GM19025 (cell line): ENCODE measurements at regions not wholly inside any gene's neighbourhood (a gene's known extent, or its start where the extent isn't known, plus 50 kb on each side); places are given as distances from the start of the nearest gene placed in this dataset.
"Not testable (repeated sequence)": the region's sequence is repeated elsewhere in the genome, so short reads cannot be mapped to it uniquely, and the experiment has no call there.

Source experiments
- ATAC-seq: cut with Tn5 transposase; IDR thresholded peaks from one replicate; pipeline ENCODE4 v1.9.1; 2021; ENCODE audit warnings: mild to moderate bottlenecking, low read depth, moderate library complexity; ENCODE audit not compliant: unreplicated experiment

- no peak for ATAC-seq
Measured at GRCh38 chr2:54040250-54040649, 69.5 kb upstream of the PSME4 start.

GRCh38 chr2:54038835-54039234 lies 68.0 kb upstream of the PSME4 start:
- ATAC-seq = no peak

- not testable (repeated sequence) for ATAC-seq
Measured at GRCh38 chr2:54031288-54031687, 60.5 kb upstream of the PSME4 start.

GRCh38 chr2:54030806-54031205 lies 60.0 kb upstream of the PSME4 start:
- ATAC-seq = no peak

- ATAC-seq = no peak
Measured at GRCh38 chr2:54030396-54030741, 59.6 kb upstream of the PSME4 start.

- no peak for ATAC-seq
Measured at GRCh38 chr2:54029721-54030395, 59.1 kb upstream of the PSME4 start.

GRCh38 chr2:54025463-54026075 lies 54.8 kb upstream of the PSME4 start:
- ATAC-seq = not testable (repeated sequence)

- no peak for ATAC-seq
Measured at GRCh38 chr2:54024576-54024975, 53.8 kb upstream of the PSME4 start.

- ATAC-seq = no peak
Measured at GRCh38 chr2:54021702-54022101, 50.9 kb upstream of the PSME4 start.

GRCh38 chr2:54020793-54021414 lies 50.1 kb upstream of the PSME4 start:
- no peak for ATAC-seq
